HL-60 (cell line): ENCODE measurements at regions not wholly inside any gene's neighbourhood (a gene's known extent, or its start where the extent isn't known, plus 50 kb on each side); places are given as distances from the start of the nearest gene placed in this dataset.

Experiments used
- DNase-seq, 2 experiments: peaks; one replicate each; pipeline ENCODE4 v3.0.0-alpha.2; 2010 to 2020; ENCODE audit warnings: low read depth in 1 of 2, low spot score in 1 of 2
- H3K27ac ChIP-seq: fragments of 250-450 bp; sonication (Bioruptor Pico); replicated peaks from 2 replicates; pipeline ENCODE4 v1.5.1; 2020; ENCODE audit warnings: mild to moderate bottlenecking, moderate library complexity
- H3K27me3 ChIP-seq: fragments of 250-450 bp; sonication (Bioruptor Pico); 2 replicates; pipeline ENCODE4 v1.5.1; 2021; ENCODE audit warnings: mild to moderate bottlenecking, moderate library complexity; ENCODE audit not compliant: insufficient read depth, poor library complexity, severe bottlenecking
- H3K4me3 ChIP-seq: replicated peaks from 2 replicates; pipeline ENCODE4 v1.5.1; 2011; ENCODE audit warnings: mild to moderate bottlenecking, control low read depth, low read length; ENCODE audit not compliant: insufficient read depth
- CTCF ChIP-seq: IDR thresholded peaks from one replicate; pipeline ENCODE4 v1.5.1; 2011; ENCODE audit warnings: low read length, control low read depth, inconsistent platforms; ENCODE audit not compliant: insufficient read depth
- GABPA ChIP-seq: IDR thresholded peaks from 2 replicates; pipeline ENCODE4 v1.6.1; 2012; ENCODE audit warnings: low read depth
- POLR2AphosphoS5 ChIP-seq: IDR thresholded peaks from 2 replicates; pipeline ENCODE4 v1.6.1; 2012; ENCODE audit warnings: low read depth
- REST ChIP-seq: IDR thresholded peaks from 2 replicates; pipeline ENCODE4 v1.6.1; 2012; ENCODE audit warnings: low read depth; ENCODE audit not compliant: insufficient replicate concordance
- SPI1 ChIP-seq: IDR thresholded peaks from 2 replicates; pipeline ENCODE4 v1.6.1; 2012; ENCODE audit warnings: low read depth, mild to moderate bottlenecking, borderline replicate concordance

GRCh38 chr7:50145226-50145625 lies 52.2 kb upstream of the ZPBP start:
- H3K27ac ChIP-seq: no peak overlapping the region
- no peak overlapping the region for H3K4me3 ChIP-seq
- no peak for TF ChIP-seq POLR2AphosphoS5
- TF ChIP-seq SPI1: no peak
- TF ChIP-seq GABPA: no peak
- TF ChIP-seq REST: no peak
- no peak for TF ChIP-seq CTCF
- no peaks in the 10 kb centered on the region for H3K27me3 ChIP-seq
- DNase-seq: no peak
